Fibroblast of lung (primary cell): ENCODE measurements at regions not wholly inside any gene's neighbourhood (a gene's known extent, or its start where the extent isn't known, plus 50 kb on each side); places are given as distances from the start of the nearest gene placed in this dataset.

Experiments
- DNase-seq, 2 donors: peaks; one replicate each; pipeline versions ENCODE4 v3.0.0 to v3.0.0-alpha.2; 2010; ENCODE audit warnings: low read depth in 2 of 2
- H2AFZ ChIP-seq: 2 replicates; pipeline ENCODE4 v1.5.1; 2012; ENCODE audit warnings: low read length, control low read depth, inconsistent platforms
- H3K27ac ChIP-seq: 2 replicates; pipeline ENCODE4 v1.5.1; 2011; ENCODE audit warnings: low read length, control low read depth; ENCODE audit not compliant: insufficient read depth
- H3K27me3 ChIP-seq: 2 replicates; pipeline ENCODE4 v1.5.1; 2011; ENCODE audit warnings: mild to moderate bottlenecking, low read length; ENCODE audit not compliant: control insufficient read depth, insufficient read depth
- H3K36me3 ChIP-seq: 2 replicates; pipeline ENCODE4 v1.5.1; 2011; ENCODE audit warnings: low read length; ENCODE audit not compliant: control insufficient read depth, insufficient read depth
- H3K4me1 ChIP-seq: 2 replicates; pipeline ENCODE4 v1.5.1; 2011; ENCODE audit warnings: low read length; ENCODE audit not compliant: control insufficient read depth, insufficient read depth; ENCODE audit errors: extremely low read depth
- H3K4me2 ChIP-seq: 2 replicates; pipeline ENCODE4 v1.5.1; 2011; ENCODE audit warnings: low read length, control low read depth; ENCODE audit not compliant: insufficient read depth; ENCODE audit errors: extremely low read depth
- H3K4me3 ChIP-seq, 4 experiments: fragments of 200-600 bp in 1 of 4; sonication (generic) in 1 of 4; replicated peaks in 1 of 4; 2 replicates each; pipeline ENCODE4 v1.5.1; 2011 to 2016; ENCODE audit warnings: low read length in 4 of 4, low read depth in 3 of 4, mild to moderate bottlenecking in 3 of 4, control low read depth in 2 of 4, inconsistent platforms in 1 of 4, mixed read lengths in 1 of 4; ENCODE audit not compliant: insufficient read depth in 1 of 4; ENCODE audit errors: control extremely low read depth in 1 of 4
- H3K79me2 ChIP-seq: 2 replicates; pipeline ENCODE4 v1.5.1; 2012; ENCODE audit warnings: mild to moderate bottlenecking, low read length, inconsistent platforms; ENCODE audit not compliant: control insufficient read depth, insufficient read depth
- H3K9ac ChIP-seq: 2 replicates; pipeline ENCODE4 v1.5.1; 2011; ENCODE audit warnings: mild to moderate bottlenecking, low read length, control low read depth; ENCODE audit not compliant: insufficient read depth
- H3K9me3 ChIP-seq: 2 replicates; pipeline ENCODE4 v1.5.1; 2012; ENCODE audit warnings: low read depth, low read length; ENCODE audit not compliant: control insufficient read depth, insufficient read depth
- H4K20me1 ChIP-seq: 2 replicates; pipeline ENCODE4 v1.5.1; 2011; ENCODE audit warnings: low read length; ENCODE audit not compliant: control insufficient read depth, insufficient read depth; ENCODE audit errors: extremely low read depth
- CTCF ChIP-seq, 2 donors: IDR thresholded peaks in 1 of 2; conservative IDR thresholded peaks in 1 of 2; 1 replicate in 1 of 2; 2 replicates in 1 of 2; pipeline ENCODE4 v1.5.1; 2011 to 2012; ENCODE audit warnings: low read length in 2 of 2, control low read depth in 1 of 2, inconsistent platforms in 1 of 2, low read depth in 1 of 2, mild to moderate bottlenecking in 1 of 2
- EZH2 ChIP-seq: IDR thresholded peaks from 2 replicates; pipeline ENCODE4 v1.5.1; 2012; ENCODE audit warnings: low read length, control low read depth, mild to moderate bottlenecking; ENCODE audit errors: missing control alignments

- H3K4me3 ChIP-seq = no peak overlapping the region
- H2AFZ ChIP-seq = no peak overlapping the region
- no peaks in the 10 kb centered on the region for H3K36me3 ChIP-seq
- H3K9me3 ChIP-seq = no peaks in the 10 kb centered on the region
- no peak for DNase-seq
- no peaks in the 10 kb centered on the region for H3K27me3 ChIP-seq
- TF ChIP-seq CTCF (conservative IDR thresholded peaks at IDR 0.05 in 1 of 2, IDR thresholded peaks at IDR 0.05 in 1 of 2; ENCODE audit: low read depth in 1 of 2, low read length in 2 of 2) (no peak), EZH2 (no peak)
- no peak overlapping the region for H3K27ac ChIP-seq
- H4K20me1 ChIP-seq = no peaks in the 10 kb centered on the region
- H3K4me2 ChIP-seq = no peak overlapping the region
- H3K9ac ChIP-seq = no peak overlapping the region
- H3K79me2 ChIP-seq = no peaks in the 10 kb centered on the region
- H3K4me1 ChIP-seq = no peaks in the 10 kb centered on the region
These were observed 459.7 kb upstream of the ZNF385D start for GRCh38 chr3:22210693-22211092.

- Histone ChIP-seq H3K4me2 (no peak overlapping the region), H3K4me1 (no peaks in the 10 kb centered on the region), H3K36me3 (no peaks in the 10 kb centered on the region), H3K9ac (no peak overlapping the region), H3K79me2 (no peaks in the 10 kb centered on the region), H3K4me3 (no peak overlapping the region), H3K27me3 (no peaks in the 10 kb centered on the region), H4K20me1 (no peaks in the 10 kb centered on the region), H3K9me3 (no peaks in the 10 kb centered on the region), H2AFZ (no peak overlapping the region), H3K27ac (no peak overlapping the region)
- no peak for DNase-seq
- TF ChIP-seq EZH2 (no peak), CTCF (conservative IDR thresholded peaks at IDR 0.05 in 1 of 2, IDR thresholded peaks at IDR 0.05 in 1 of 2; ENCODE audit: low read depth in 1 of 2, low read length in 2 of 2) (no peak)
These were observed 465.6 kb upstream of the ZNF385D start for GRCh38 chr3:22216601-22217000.

- Histone ChIP-seq H3K4me2 (no peak overlapping the region), H3K79me2 (no peaks in the 10 kb centered on the region), H3K27me3 (no peaks in the 10 kb centered on the region), H3K36me3 (no peaks in the 10 kb centered on the region), H3K4me1 (no peaks in the 10 kb centered on the region), H4K20me1 (no peaks in the 10 kb centered on the region), H2AFZ (no peak overlapping the region), H3K9ac (no peak overlapping the region), H3K4me3 (no peak overlapping the region), H3K9me3 (no peaks in the 10 kb centered on the region), H3K27ac (no peak overlapping the region)
- TF ChIP-seq CTCF (conservative IDR thresholded peaks at IDR 0.05 in 1 of 2, IDR thresholded peaks at IDR 0.05 in 1 of 2; ENCODE audit: low read depth in 1 of 2, low read length in 2 of 2) (no peak), EZH2 (no peak)
- no peak for DNase-seq
These were observed 474.2 kb upstream of the ZNF385D start for GRCh38 chr3:22225161-22225560.
